Osteocyte (in vitro differentiated cells): ENCODE measurements at regions not wholly inside any gene's neighbourhood (a gene's known extent, or its start where the extent isn't known, plus 50 kb on each side); places are given as distances from the start of the nearest gene placed in this dataset.

Experiments used
- DNase-seq: peaks from one replicate; pipeline ENCODE4 v3.0.0; 2021; ENCODE audit warnings: mixed read lengths; ENCODE audit not compliant: unreplicated experiment; ENCODE audit errors: extremely low spot score
- H3K27ac Mint-ChIP-seq: one replicate; pipeline ENCODE4 v1.8.0; 2021; ENCODE audit warnings: mild to moderate bottlenecking, mixed read lengths; ENCODE audit not compliant: unreplicated experiment
- H3K27me3 Mint-ChIP-seq: one replicate; pipeline ENCODE4 v1.8.0; 2021; ENCODE audit warnings: mixed read lengths; ENCODE audit not compliant: unreplicated experiment
- H3K36me3 Mint-ChIP-seq: one replicate; pipeline ENCODE4 v1.8.0; 2021; ENCODE audit warnings: mixed read lengths; ENCODE audit not compliant: unreplicated experiment
- H3K4me1 Mint-ChIP-seq: one replicate; pipeline ENCODE4 v1.8.0; 2021; ENCODE audit warnings: mixed read lengths; ENCODE audit not compliant: unreplicated experiment
- H3K4me3 Mint-ChIP-seq: one replicate; pipeline ENCODE4 v1.8.0; 2021; ENCODE audit warnings: mild to moderate bottlenecking, moderate library complexity, mixed read lengths; ENCODE audit not compliant: unreplicated experiment
- H3K9me3 Mint-ChIP-seq: one replicate; pipeline ENCODE4 v1.8.0; 2021; ENCODE audit warnings: mixed read lengths; ENCODE audit not compliant: unreplicated experiment
- CTCF ChIP-seq: fragments of 200-600 bp; sonication (generic); IDR thresholded peaks from 2 replicates; pipeline ENCODE4 v1.5.0; 2021; ENCODE audit warnings: antibody characterized with exemption, mild to moderate bottlenecking, moderate library complexity

GRCh38 chr5:29039994-29040393 lies 2001.6 kb upstream of the CDH9 start:
- H3K4me1 Mint-ChIP-seq, result peaks cover 7% of the 10 kb centered on the region
- H3K27me3 Mint-ChIP-seq, result peaks cover 4% of the 10 kb centered on the region
- H3K36me3 Mint-ChIP-seq, result no peaks in the 10 kb centered on the region
- H3K27ac Mint-ChIP-seq, result no peak overlapping the region
- H3K4me3 Mint-ChIP-seq, result no peak overlapping the region
- no peaks in the 10 kb centered on the region for H3K9me3 Mint-ChIP-seq
- no peak for TF ChIP-seq CTCF
- DNase-seq, result no peak

- Mint-ChIP-seq H3K4me1 (peaks cover 7% of the 10 kb centered on the region), H3K27ac (no peak overlapping the region), H3K4me3 (no peak overlapping the region), H3K36me3 (no peaks in the 10 kb centered on the region), H3K27me3 (no peaks in the 10 kb centered on the region), H3K9me3 (no peaks in the 10 kb centered on the region)
- TF ChIP-seq CTCF, result no peak
- no peak for DNase-seq
These were observed 1999.3 kb upstream of the CDH9 start for GRCh38 chr5:29037716-29038115.

- H3K36me3 Mint-ChIP-seq, result no peaks in the 10 kb centered on the region
- no peak for TF ChIP-seq CTCF
- DNase-seq, result no peak
- H3K4me1 Mint-ChIP-seq, result no peaks in the 10 kb centered on the region
- no peaks in the 10 kb centered on the region for H3K9me3 Mint-ChIP-seq
- no peak overlapping the region for H3K27ac Mint-ChIP-seq
- H3K4me3 Mint-ChIP-seq, result no peak overlapping the region
- H3K27me3 Mint-ChIP-seq, result no peaks in the 10 kb centered on the region
These were observed 1985.7 kb upstream of the CDH9 start for GRCh38 chr5:29024052-29024451.

- H3K27ac Mint-ChIP-seq, result no peak overlapping the region
- H3K36me3 Mint-ChIP-seq, result no peaks in the 10 kb centered on the region
- no peaks in the 10 kb centered on the region for H3K9me3 Mint-ChIP-seq
- no peak for TF ChIP-seq CTCF
- no peaks in the 10 kb centered on the region for H3K27me3 Mint-ChIP-seq
- H3K4me3 Mint-ChIP-seq, result no peak overlapping the region
- H3K4me1 Mint-ChIP-seq, result no peaks in the 10 kb centered on the region
- DNase-seq, result no peak
These were observed 1985.2 kb upstream of the CDH9 start for GRCh38 chr5:29023541-29023940.

- peaks cover 14% of the 10 kb centered on the region for H3K27me3 Mint-ChIP-seq
- H3K4me3 Mint-ChIP-seq, result no peak overlapping the region
- TF ChIP-seq CTCF, result no peak
- H3K27ac Mint-ChIP-seq, result no peak overlapping the region
- DNase-seq, result no peak
- no peaks in the 10 kb centered on the region for H3K9me3 Mint-ChIP-seq
- H3K36me3 Mint-ChIP-seq, result no peaks in the 10 kb centered on the region
- H3K4me1 Mint-ChIP-seq, result peaks cover 7% of the 10 kb centered on the region
These were observed 1979.1 kb upstream of the CDH9 start for GRCh38 chr5:29017501-29017900.
